GM21723 (cell line): ENCODE measurements at regions not wholly inside any gene's neighbourhood (a gene's known extent, or its start where the extent isn't known, plus 50 kb on each side); places are given as distances from the start of the nearest gene placed in this dataset.
"Not testable (repeated sequence)": the region's sequence is repeated elsewhere in the genome, so short reads cannot be mapped to it uniquely, and the experiment has no call there.

Experiments used
- ATAC-seq: cut with Tn5 transposase; IDR thresholded peaks from one replicate; pipeline ENCODE4 v1.9.1; 2021; ENCODE audit warnings: mild to moderate bottlenecking, moderate library complexity; ENCODE audit not compliant: unreplicated experiment

- no peak for ATAC-seq
Measured at GRCh38 chr13:80083853-80084676, 256.9 kb downstream of the SPRY2 start.

- no peak for ATAC-seq
Measured at GRCh38 chr13:80083081-80083852, 257.7 kb downstream of the SPRY2 start.

- ATAC-seq, result no peak
Measured at GRCh38 chr13:80082396-80083080, 258.4 kb downstream of the SPRY2 start.

- no peak for ATAC-seq
Measured at GRCh38 chr13:80074811-80075210, 266.1 kb downstream of the SPRY2 start.

- ATAC-seq, result no peak
Measured at GRCh38 chr13:80074143-80074752, 266.7 kb downstream of the SPRY2 start.

GRCh38 chr13:80072231-80072630 lies 268.7 kb downstream of the SPRY2 start:
- no peak for ATAC-seq

GRCh38 chr13:80070024-80070703 lies 270.8 kb downstream of the SPRY2 start:
- no peak for ATAC-seq

- no peak for ATAC-seq
Measured at GRCh38 chr13:80069374-80069773, 271.6 kb downstream of the SPRY2 start.

- ATAC-seq, result no peak
Measured at GRCh38 chr13:80065996-80066395, 274.9 kb downstream of the SPRY2 start.

- not testable (repeated sequence) for ATAC-seq
Measured at GRCh38 chr13:80062416-80062815, 278.5 kb downstream of the SPRY2 start.

GRCh38 chr13:80059789-80060188 lies 281.1 kb downstream of the SPRY2 start:
- no peak for ATAC-seq

GRCh38 chr13:80058626-80059025 lies 282.3 kb downstream of the SPRY2 start:
- ATAC-seq, result no peak

GRCh38 chr13:80055847-80056246 lies 285.1 kb downstream of the SPRY2 start:
- ATAC-seq, result no peak

GRCh38 chr13:80054806-80055205 lies 286.1 kb downstream of the SPRY2 start:
- ATAC-seq, result no peak

- ATAC-seq, result no peak
Measured at GRCh38 chr13:80052286-80052685, 288.6 kb downstream of the SPRY2 start.

GRCh38 chr13:80050252-80050651 lies 290.7 kb downstream of the SPRY2 start:
- no peak for ATAC-seq

- ATAC-seq, result peak; percentile 98
Measured at GRCh38 chr13:80048802-80049201, 292.1 kb downstream of the SPRY2 start.

GRCh38 chr13:80048030-80048429 lies 292.9 kb downstream of the SPRY2 start:
- ATAC-seq, result no peak

GRCh38 chr13:80047406-80047805 lies 293.5 kb downstream of the SPRY2 start:
- ATAC-seq, result no peak

GRCh38 chr13:80040981-80041317 lies 300.0 kb downstream of the SPRY2 start:
- no peak for ATAC-seq
